K562 (cell line): ENCODE measurements at regions not wholly inside any gene's neighbourhood (a gene's known extent, or its start where the extent isn't known, plus 50 kb on each side); places are given as distances from the start of the nearest gene placed in this dataset.

Experiments
- CREM ChIP-seq: IDR thresholded peaks from 2 replicates; pipeline ENCODE4 v1.6.1; 2014; ENCODE audit warnings: antibody characterized with exemption, low read depth
- FOSL1 ChIP-seq: fragments of 200-800 bp; sonication (Bioruptor generic); conservative IDR thresholded peaks from 2 replicates; pipeline ENCODE4 v1.6.1; 2016; ENCODE audit warnings: missing genetic modification characterization, missing compliant biosample characterization
- FOXP1 ChIP-seq: sonication (generic); formaldehyde crosslinking; IDR thresholded peaks from 2 replicates; pipeline ENCODE4 v1.8.0; 2022; ENCODE audit warnings: mild to moderate bottlenecking, missing genetic modification reagents
- JUND ChIP-seq, 2 experiments: IDR thresholded peaks; 2 replicates in 1 of 2; 3 replicates in 1 of 2; pipeline ENCODE4 v1.6.1; 2011; ENCODE audit warnings: borderline replicate concordance in 2 of 2, low read depth in 2 of 2, low read length in 2 of 2, improper control_type of control experiment in 1 of 2, missing biosample characterization in 1 of 2, missing genetic modification characterization in 1 of 2, missing genetic modification reagents in 1 of 2
- MCM5 ChIP-seq: fragments of 450-650 bp; IDR thresholded peaks from 2 replicates; pipeline ENCODE4 v1.6.1; 2016; ENCODE audit warnings: low read depth
- ZNF23 ChIP-seq: fragments of 250-450 bp; sonication (Bioruptor Pico); IDR thresholded peaks from 2 replicates; pipeline ENCODE4 v1.4.0; 2020; ENCODE audit warnings: mild to moderate bottlenecking
- TF ChIP-seq, protein P1 (sequence below), 3 experiments: IDR thresholded peaks in 2 of 3; conservative IDR thresholded peaks in 1 of 3; 2 replicates each; pipeline ENCODE4 v1.5.1; 2011 to 2012; ENCODE audit warnings: low read length in 3 of 3, mild to moderate bottlenecking in 3 of 3, control low read depth in 2 of 3, improper control_type of control experiment in 1 of 3, inconsistent platforms in 1 of 3, low read depth in 1 of 3, mixed read lengths in 1 of 3, moderate library complexity in 1 of 3; ENCODE audit not compliant: insufficient read depth in 2 of 3
- TF ChIP-seq, protein P2 (sequence below), 2 experiments: fragments of 450-650 bp; formaldehyde crosslinking in 1 of 2; IDR thresholded peaks; 2 replicates each; pipeline versions ENCODE4 v1.4.0 to v1.6.1; 2014 to 2020; ENCODE audit warnings: mild to moderate bottlenecking in 2 of 2, borderline replicate concordance in 1 of 2, low read depth in 1 of 2
- TF ChIP-seq, protein P3 (sequence below): sonication (generic); formaldehyde crosslinking; IDR thresholded peaks from 2 replicates; pipeline ENCODE4 v1.8.1; 2023; ENCODE audit warnings: mild to moderate bottlenecking, missing genetic modification reagents, moderate library complexity
- TF ChIP-seq, protein P4 (sequence below): fragments of 450-650 bp; IDR thresholded peaks from 2 replicates; pipeline ENCODE4 v1.7.1; 2018; ENCODE audit warnings: mild to moderate bottlenecking, low read depth; ENCODE audit not compliant: partially characterized antibody

DNA sequence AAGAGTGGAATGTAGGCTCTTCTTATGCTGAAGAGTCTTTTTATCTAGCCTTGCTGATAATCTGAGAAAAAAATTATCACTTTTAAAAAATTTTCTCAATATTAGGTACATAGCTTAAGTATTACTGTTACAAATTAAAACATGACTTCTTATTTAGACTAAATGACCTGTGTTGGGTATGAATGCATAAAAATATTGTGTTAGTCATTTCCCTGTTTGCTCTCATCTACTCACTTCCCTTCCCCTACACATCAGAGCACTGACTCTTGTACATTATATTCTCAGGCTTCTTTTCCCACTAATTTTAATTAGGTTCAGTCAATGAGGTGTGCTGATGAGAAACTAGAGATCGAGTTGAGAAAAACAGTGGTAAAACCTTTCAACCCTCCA is 881.0 kb downstream of the PCDH18 start:
- TF ChIP-seq, protein P1, sequence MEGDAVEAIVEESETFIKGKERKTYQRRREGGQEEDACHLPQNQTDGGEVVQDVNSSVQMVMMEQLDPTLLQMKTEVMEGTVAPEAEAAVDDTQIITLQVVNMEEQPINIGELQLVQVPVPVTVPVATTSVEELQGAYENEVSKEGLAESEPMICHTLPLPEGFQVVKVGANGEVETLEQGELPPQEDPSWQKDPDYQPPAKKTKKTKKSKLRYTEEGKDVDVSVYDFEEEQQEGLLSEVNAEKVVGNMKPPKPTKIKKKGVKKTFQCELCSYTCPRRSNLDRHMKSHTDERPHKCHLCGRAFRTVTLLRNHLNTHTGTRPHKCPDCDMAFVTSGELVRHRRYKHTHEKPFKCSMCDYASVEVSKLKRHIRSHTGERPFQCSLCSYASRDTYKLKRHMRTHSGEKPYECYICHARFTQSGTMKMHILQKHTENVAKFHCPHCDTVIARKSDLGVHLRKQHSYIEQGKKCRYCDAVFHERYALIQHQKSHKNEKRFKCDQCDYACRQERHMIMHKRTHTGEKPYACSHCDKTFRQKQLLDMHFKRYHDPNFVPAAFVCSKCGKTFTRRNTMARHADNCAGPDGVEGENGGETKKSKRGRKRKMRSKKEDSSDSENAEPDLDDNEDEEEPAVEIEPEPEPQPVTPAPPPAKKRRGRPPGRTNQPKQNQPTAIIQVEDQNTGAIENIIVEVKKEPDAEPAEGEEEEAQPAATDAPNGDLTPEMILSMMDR (IDR thresholded peaks at IDR 0.05 in 2 of 3, conservative IDR thresholded peaks at IDR 0.05 in 1 of 3; ENCODE audit: insufficient read depth in 2 of 3, low read depth in 1 of 3, low read length in 3 of 3), result no peak
- TF ChIP-seq, protein P2, sequence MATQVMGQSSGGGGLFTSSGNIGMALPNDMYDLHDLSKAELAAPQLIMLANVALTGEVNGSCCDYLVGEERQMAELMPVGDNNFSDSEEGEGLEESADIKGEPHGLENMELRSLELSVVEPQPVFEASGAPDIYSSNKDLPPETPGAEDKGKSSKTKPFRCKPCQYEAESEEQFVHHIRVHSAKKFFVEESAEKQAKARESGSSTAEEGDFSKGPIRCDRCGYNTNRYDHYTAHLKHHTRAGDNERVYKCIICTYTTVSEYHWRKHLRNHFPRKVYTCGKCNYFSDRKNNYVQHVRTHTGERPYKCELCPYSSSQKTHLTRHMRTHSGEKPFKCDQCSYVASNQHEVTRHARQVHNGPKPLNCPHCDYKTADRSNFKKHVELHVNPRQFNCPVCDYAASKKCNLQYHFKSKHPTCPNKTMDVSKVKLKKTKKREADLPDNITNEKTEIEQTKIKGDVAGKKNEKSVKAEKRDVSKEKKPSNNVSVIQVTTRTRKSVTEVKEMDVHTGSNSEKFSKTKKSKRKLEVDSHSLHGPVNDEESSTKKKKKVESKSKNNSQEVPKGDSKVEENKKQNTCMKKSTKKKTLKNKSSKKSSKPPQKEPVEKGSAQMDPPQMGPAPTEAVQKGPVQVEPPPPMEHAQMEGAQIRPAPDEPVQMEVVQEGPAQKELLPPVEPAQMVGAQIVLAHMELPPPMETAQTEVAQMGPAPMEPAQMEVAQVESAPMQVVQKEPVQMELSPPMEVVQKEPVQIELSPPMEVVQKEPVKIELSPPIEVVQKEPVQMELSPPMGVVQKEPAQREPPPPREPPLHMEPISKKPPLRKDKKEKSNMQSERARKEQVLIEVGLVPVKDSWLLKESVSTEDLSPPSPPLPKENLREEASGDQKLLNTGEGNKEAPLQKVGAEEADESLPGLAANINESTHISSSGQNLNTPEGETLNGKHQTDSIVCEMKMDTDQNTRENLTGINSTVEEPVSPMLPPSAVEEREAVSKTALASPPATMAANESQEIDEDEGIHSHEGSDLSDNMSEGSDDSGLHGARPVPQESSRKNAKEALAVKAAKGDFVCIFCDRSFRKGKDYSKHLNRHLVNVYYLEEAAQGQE (IDR thresholded peaks at IDR 0.05; ENCODE audit: borderline replicate concordance), result no peak
- TF ChIP-seq, protein P2 (CRISPR knock-in tag; IDR thresholded peaks at IDR 0.05; ENCODE audit: low read depth), result no peak
- TF ChIP-seq, protein P3, sequence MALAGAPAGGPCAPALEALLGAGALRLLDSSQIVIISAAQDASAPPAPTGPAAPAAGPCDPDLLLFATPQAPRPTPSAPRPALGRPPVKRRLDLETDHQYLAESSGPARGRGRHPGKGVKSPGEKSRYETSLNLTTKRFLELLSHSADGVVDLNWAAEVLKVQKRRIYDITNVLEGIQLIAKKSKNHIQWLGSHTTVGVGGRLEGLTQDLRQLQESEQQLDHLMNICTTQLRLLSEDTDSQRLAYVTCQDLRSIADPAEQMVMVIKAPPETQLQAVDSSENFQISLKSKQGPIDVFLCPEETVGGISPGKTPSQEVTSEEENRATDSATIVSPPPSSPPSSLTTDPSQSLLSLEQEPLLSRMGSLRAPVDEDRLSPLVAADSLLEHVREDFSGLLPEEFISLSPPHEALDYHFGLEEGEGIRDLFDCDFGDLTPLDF (CRISPR knock-in tag), result no peak
- no peak for TF ChIP-seq CREM
- TF ChIP-seq JUND (IDR thresholded peaks at IDR 0.05; ENCODE audit: borderline replicate concordance, low read depth, low read length), result no peak
- TF ChIP-seq JUND (tag; IDR thresholded peaks at IDR 0.05; ENCODE audit: borderline replicate concordance, low read depth, low read length), result no peak
- no peak for TF ChIP-seq FOSL1 (tag)
- TF ChIP-seq, protein P4, sequence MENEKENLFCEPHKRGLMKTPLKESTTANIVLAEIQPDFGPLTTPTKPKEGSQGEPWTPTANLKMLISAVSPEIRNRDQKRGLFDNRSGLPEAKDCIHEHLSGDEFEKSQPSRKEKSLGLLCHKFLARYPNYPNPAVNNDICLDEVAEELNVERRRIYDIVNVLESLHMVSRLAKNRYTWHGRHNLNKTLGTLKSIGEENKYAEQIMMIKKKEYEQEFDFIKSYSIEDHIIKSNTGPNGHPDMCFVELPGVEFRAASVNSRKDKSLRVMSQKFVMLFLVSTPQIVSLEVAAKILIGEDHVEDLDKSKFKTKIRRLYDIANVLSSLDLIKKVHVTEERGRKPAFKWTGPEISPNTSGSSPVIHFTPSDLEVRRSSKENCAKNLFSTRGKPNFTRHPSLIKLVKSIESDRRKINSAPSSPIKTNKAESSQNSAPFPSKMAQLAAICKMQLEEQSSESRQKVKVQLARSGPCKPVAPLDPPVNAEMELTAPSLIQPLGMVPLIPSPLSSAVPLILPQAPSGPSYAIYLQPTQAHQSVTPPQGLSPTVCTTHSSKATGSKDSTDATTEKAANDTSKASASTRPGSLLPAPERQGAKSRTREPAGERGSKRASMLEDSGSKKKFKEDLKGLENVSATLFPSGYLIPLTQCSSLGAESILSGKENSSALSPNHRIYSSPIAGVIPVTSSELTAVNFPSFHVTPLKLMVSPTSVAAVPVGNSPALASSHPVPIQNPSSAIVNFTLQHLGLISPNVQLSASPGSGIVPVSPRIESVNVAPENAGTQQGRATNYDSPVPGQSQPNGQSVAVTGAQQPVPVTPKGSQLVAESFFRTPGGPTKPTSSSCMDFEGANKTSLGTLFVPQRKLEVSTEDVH, result no peak
- no peak for TF ChIP-seq ZNF23
- TF ChIP-seq MCM5, result no peak
- no peak for TF ChIP-seq FOXP1
